Aorta (tissue), 5 donors: ENCODE measurements at regions not wholly inside any gene's neighbourhood (a gene's known extent, or its start where the extent isn't known, plus 50 kb on each side); places are given as distances from the start of the nearest gene placed in this dataset.

Experiments
- ATAC-seq: fragments of 200-7000 bp; cut with Tn5 transposase; one replicate; pipeline ENCODE4 v1.9.1; 2022; ENCODE audit warnings: moderate library complexity; ENCODE audit not compliant: low FRiP score
- DNase-seq, 2 donors: peaks; one replicate each; pipeline ENCODE4 v3.0.0-alpha.2; 2020
- H3K27ac ChIP-seq, 2 donors: one replicate each; pipeline ENCODE4 v1.5.1; 2013; ENCODE audit warnings: low read length in 2 of 2, mild to moderate bottlenecking in 2 of 2, moderate library complexity in 2 of 2, control low read depth in 1 of 2, inconsistent platforms in 1 of 2, low read depth in 1 of 2
- H3K27me3 ChIP-seq, 2 donors: one replicate each; pipeline ENCODE4 v1.6.1; 2013; ENCODE audit warnings: control low read depth in 1 of 2, low read length in 1 of 2, mild to moderate bottlenecking in 1 of 2, moderate library complexity in 1 of 2; ENCODE audit not compliant: insufficient read depth in 2 of 2, control insufficient read depth in 1 of 2
- H3K36me3 ChIP-seq, 2 donors: one replicate each; pipeline ENCODE4 v1.6.1; 2013; ENCODE audit warnings: control low read depth in 1 of 2, low read length in 1 of 2, mild to moderate bottlenecking in 1 of 2; ENCODE audit not compliant: insufficient read depth in 2 of 2, control insufficient read depth in 1 of 2
- H3K4me1 ChIP-seq, 2 donors: one replicate each; pipeline ENCODE4 v1.6.1; 2013; ENCODE audit warnings: low read length in 2 of 2, control low read depth in 1 of 2, mild to moderate bottlenecking in 1 of 2, moderate library complexity in 1 of 2; ENCODE audit not compliant: insufficient read depth in 2 of 2, control insufficient read depth in 1 of 2
- H3K4me3 ChIP-seq, 2 donors: one replicate each; pipeline ENCODE4 v1.5.1; 2013; ENCODE audit warnings: low read length in 2 of 2, control low read depth in 1 of 2, mild to moderate bottlenecking in 1 of 2
- H3K9me3 ChIP-seq: one replicate; pipeline ENCODE4 v1.6.1; 2013; ENCODE audit warnings: mild to moderate bottlenecking, low read length; ENCODE audit not compliant: control insufficient read depth
- WGBS, 2 donors: extraction: QIAGEN DNeasy Blood & Tissue Kit; methylation state at CpG; one replicate each; pipeline ENCODE4 v1.1.7; 2013; 5-methylcytosine and 5-hydroxymethylcytosine counted together
- intact Hi-C, 2 donors: fragments of 100-400 bp; cut with DNase I; formaldehyde crosslinking; loops; one replicate each; pipeline versions ENCODE4 v1.14.2 to v1.15.0; 2022
- donor health status: healthy with polysubstance abuse.
- donor health status: Bipolar disorder and iron deficiency.
- donor health status: DM: no; HTN: no; CAD: no.
- donor health status: DM: no; HTN: no; CAD: no.
- donor health status: DM: yes; HTN: yes; CAD: no.

DNA sequence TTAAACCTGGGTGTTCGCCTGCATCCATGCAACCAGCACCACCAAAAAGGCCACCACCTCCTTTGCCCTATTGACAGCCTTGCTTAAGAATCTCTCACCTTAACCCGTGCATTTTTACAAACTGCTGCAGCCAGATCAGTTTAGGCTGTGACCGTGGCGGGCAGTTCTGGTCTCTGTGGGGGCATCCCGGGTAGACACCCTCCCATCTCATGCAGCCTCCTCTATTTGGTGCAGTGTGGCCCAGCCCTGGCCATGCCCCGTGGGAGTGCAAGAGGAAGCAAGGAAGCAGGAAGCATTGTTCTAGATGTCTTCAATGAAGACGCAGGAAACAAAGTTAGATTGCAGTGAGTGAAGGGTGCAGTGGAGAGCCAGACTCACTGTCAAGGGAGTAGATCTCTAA is 108.8 kb upstream of the MVB12B start:
- Histone ChIP-seq H3K4me3 (no peak overlapping the region), H3K36me3 (no peaks in the 10 kb centered on the region), H3K9me3 (peaks cover 7% of the 10 kb centered on the region), H3K27ac (no peak overlapping the region), H3K27me3 (no peaks in the 10 kb centered on the region), H3K4me1 (no peaks in the 10 kb centered on the region)
- 76% methylated on average over 7 of the region's 7 CpGs for WGBS, 2 donors
- intact Hi-C loops = no loop called here
- DNase-seq (no peak), ATAC-seq (no peak)

DNA sequence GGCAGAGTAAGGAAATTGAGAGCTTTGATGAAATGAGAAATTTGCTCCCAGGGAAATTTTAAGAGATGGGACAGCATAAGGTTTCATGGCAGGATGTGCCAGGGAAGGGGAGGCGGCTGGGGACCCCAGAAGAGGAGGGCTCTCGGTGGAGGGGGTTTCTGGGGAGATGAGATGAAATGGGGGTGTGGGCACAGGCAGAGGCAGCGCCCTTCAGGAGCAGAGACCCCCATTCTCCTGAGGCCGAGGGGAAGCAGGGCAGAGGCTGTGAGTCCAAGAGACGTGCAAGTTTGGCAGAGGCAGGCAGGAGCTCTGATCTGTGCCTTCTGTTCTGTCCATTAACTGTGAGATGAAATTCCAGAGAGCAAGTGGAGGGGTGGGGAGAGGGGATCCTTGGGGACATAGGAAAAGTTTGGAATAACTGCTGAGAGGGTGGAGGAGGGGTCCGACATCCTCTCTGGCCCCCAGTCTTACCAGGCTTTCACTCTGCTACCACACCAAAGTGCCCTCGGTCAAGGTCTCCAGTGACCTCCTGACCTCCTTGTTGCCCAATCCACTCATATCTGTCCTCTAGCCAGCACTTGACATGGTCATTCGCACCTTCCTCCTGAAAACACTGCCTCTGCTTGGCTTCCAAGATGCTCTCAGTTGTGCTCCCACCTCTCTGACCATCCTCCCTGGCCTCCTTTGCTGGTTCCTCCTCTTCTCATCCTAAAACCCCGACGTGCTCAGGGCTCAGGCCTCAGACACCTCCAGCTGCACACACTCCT is 108.1 kb upstream of the MVB12B start:
- WGBS, 2 donors = 77 to 79% methylated on average over 10 of the region's 10 CpGs
- no peak for DNase-seq
- Histone ChIP-seq H3K4me3 (no peak overlapping the region), H3K27ac (no peak overlapping the region), H3K36me3 (no peaks in the 10 kb centered on the region), H3K27me3 (no peaks in the 10 kb centered on the region), H3K4me1 (no peaks in the 10 kb centered on the region), H3K9me3 (peaks cover 2% of the 10 kb centered on the region)
- intact Hi-C loops = no loop called here
- ATAC-seq = no peak

DNA sequence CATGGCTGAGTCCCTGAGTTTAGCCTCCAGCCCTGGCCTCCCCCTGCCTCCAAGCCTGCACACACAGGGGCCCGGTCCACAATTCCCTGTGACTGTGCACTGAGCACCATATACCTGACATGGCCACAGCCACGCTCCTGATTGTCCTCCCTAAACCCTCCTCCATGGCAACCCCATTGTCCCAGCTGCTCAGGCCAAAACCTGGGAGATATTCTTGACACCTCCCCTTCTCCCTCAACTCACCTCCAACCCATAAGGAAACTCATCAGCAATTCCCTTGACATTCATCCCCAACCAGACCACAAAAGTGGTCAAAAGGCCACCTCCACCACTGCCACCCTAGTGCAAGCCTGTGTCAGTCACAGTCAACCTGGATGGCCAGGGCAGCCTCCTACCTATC is 107.5 kb upstream of the MVB12B start:
- intact Hi-C loops = no loop called here
- no peaks in the 10 kb centered on the region for H3K27me3 ChIP-seq

DNA sequence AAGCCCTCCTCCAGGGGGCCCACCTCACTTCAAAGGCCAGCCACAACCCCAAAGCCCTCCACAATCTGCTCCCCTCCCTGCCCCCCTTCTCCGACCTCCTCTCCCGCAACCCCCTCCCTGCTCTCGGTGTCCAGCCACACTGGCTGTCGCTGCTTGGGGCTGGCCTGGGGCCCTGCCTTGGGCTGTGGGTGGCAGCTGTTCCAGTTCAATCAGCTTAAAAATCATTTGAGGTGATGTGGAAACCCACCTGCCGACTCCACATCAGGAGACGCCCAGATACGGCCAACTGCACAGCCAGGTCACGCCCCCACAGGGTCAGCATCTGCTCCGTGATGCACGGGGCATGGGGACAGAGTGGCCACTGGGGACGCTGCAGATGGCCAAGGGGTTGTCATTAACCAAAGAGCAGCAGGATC is 107.0 kb upstream of the MVB12B start:
- intact Hi-C loops = no loop called here
- Histone ChIP-seq H3K9me3 (peaks cover 2% of the 10 kb centered on the region), H3K27ac (no peak overlapping the region), H3K36me3 (no peaks in the 10 kb centered on the region), H3K27me3 (no peaks in the 10 kb centered on the region), H3K4me3 (no peak overlapping the region), H3K4me1 (no peaks in the 10 kb centered on the region)
- DNase-seq (no peak), ATAC-seq (no peak)
- WGBS, 2 donors = 58 to 66% methylated on average over 11 of the region's 11 CpGs

More for the DNA sequence above, 107.5 kb upstream of the MVB12B start:
- 95 to 97% methylated on average over 2 of the region's 2 CpGs for WGBS, 2 donors
- Histone ChIP-seq H3K36me3 (no peaks in the 10 kb centered on the region), H3K4me3 (no peak overlapping the region), H3K27ac (no peak overlapping the region), H3K9me3 (peaks cover 2% of the 10 kb centered on the region), H3K4me1 (no peaks in the 10 kb centered on the region)
- ATAC-seq = no peak
- DNase-seq = no peak

DNA sequence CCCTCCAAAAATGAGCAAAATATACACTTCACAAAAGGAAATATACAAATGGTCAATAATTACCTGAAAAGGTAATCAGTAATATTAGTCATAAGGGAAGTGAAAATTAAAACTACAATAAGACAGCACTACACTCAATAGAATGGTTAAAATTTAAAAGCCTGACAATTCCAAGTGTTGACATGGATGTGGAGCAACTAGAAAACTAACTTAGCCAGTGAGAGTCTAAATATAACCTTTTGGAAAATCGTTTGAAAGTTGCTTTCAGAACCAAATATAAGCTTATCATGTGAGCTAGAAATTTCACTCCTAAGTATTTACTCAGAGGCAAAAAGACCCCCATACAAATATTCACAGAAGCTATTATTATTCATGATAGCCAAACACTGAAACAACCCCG is 105.1 kb upstream of the MVB12B start:
- ATAC-seq (no peak), DNase-seq (no peak)
- intact Hi-C loops = no loop called here
- Histone ChIP-seq H3K27me3 (no peaks in the 10 kb centered on the region), H3K27ac (no peak overlapping the region), H3K36me3 (no peaks in the 10 kb centered on the region), H3K9me3 (no peaks in the 10 kb centered on the region), H3K4me1 (no peaks in the 10 kb centered on the region), H3K4me3 (no peak overlapping the region)
- 74 to 82% methylated on average over 2 of the region's 2 CpGs for WGBS, 2 donors

DNA sequence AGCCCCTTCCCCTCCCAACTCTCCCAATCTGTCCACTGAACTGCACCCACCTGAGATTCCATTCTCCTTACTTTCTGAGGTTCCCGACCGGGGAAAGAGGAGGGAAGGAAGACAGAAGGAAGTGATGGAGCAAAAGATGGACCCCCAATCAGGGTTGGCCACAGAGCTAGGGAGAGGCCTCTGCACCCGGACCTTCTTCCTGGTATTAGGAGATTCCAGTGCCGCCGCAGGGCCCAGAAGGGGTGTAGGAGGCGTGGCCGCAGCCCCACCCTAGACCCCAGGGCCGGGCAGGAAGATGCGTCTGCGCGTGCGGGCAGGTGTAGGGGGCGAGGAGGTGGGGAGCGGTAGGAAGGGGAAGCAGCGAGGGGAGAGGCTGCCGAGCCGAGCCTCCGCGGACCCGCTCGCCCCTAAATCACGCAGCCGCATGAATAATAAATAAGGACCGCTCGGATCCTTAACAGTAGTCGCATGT is 104.2 kb upstream of the MVB12B start:
- DNase-seq = no peak

DNA sequence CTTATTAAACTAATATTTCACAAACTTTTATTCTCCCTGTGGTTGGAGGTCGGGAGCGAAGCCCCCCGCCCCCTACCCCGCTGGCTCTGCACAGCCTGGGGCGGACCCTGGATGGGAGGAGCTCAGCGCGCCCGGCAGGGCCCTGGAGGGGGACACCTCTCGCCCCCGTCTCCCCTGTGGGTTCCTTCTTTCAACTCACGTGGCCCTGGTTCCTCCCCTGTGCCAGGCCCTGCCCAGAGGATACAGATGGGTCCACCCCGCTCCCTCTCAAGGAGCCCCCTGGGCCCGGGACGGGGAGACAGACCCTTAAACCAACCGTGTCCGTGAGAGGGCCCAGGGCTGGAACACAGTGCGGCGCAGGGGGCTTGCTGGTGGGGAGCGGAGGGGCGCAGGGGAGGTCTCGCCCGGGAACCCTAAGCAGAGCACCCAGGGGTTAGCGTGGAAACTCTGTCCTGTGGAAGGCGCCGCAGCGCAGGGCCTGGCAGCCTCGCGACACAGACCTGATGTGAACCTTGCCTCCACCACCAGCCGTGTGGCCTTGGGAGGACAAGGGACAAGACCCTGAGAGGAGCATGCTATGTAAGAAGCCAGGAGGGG is 103.7 kb upstream of the MVB12B start:
- Histone ChIP-seq H3K27me3 (no peaks in the 10 kb centered on the region), H3K9me3 (no peaks in the 10 kb centered on the region), H3K4me3 (no peak overlapping the region), H3K27ac (no peak overlapping the region), H3K36me3 (no peaks in the 10 kb centered on the region), H3K4me1 (no peaks in the 10 kb centered on the region)
- 29 to 33% methylated on average over 29 of the region's 29 CpGs for WGBS, 2 donors
- ATAC-seq (no peak), DNase-seq (no peak)
- intact Hi-C loops = no loop called here

More for the DNA sequence above, 104.2 kb upstream of the MVB12B start:
- Histone ChIP-seq H3K36me3 (no peaks in the 10 kb centered on the region), H3K9me3 (no peaks in the 10 kb centered on the region), H3K4me3 (no peak overlapping the region), H3K27me3 (no peaks in the 10 kb centered on the region), H3K27ac (no peak overlapping the region), H3K4me1 (no peaks in the 10 kb centered on the region)
- ATAC-seq = no peak
- intact Hi-C loops = no loop called here
- WGBS, 2 donors = 5 to 6% methylated on average over 26 of the region's 26 CpGs

DNA sequence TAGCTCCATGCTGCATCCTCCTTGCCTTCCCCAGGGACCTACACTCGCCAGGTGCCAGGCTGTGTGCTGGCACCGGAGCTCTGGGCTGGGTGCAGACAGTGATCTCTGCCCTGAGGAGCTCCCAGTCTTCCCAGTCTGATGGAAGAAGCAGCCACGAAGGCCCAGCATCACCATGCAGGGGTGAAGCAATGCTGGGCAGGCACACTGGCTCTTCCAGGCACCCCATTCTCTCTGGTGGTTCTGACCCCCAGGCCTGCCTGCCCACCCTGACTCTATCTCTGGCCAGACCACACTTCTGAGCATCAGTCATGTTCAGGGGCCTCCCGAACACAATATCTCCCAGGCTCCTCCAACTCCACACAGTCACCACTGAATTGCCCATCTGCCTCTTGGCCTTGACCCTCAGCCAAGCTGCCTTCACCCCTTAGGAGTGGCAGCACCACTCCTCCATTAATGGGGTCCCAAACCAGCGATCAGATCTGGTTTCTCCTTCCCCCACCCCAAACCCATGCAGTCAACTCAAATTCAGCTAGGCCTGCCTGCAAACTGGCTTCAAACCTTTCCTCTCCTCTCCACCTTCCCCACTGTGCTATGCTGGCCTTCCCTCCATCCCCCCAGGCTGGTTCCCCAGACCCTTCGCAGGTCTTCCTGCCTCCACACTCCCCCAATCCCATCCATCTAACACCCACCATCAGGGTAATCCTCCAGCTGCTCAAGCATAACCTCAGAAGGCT is 102.7 kb upstream of the MVB12B start:
- H3K4me3 ChIP-seq = no peak overlapping the region
- no peaks in the 10 kb centered on the region for H3K36me3 ChIP-seq
- H3K4me1 ChIP-seq = no peaks in the 10 kb centered on the region
- intact Hi-C loops = no loop called here
- H3K27ac ChIP-seq = no peak overlapping the region
- H3K9me3 ChIP-seq = no peaks in the 10 kb centered on the region
- ATAC-seq (no peak), DNase-seq (no peak)
- H3K27me3 ChIP-seq = no peaks in the 10 kb centered on the region
- WGBS, 2 donors = 75 to 85% methylated on average over 6 of the region's 6 CpGs
